Kidney epithelial cell (primary cell): ENCODE measurements at regions not wholly inside any gene's neighbourhood (a gene's known extent, or its start where the extent isn't known, plus 50 kb on each side); places are given as distances from the start of the nearest gene placed in this dataset.

Experiments
- DNase-seq: peaks from one replicate; pipeline ENCODE4 v3.0.0-alpha.2; 2010; ENCODE audit warnings: low read depth
- H3K27me3 ChIP-seq: 2 replicates; pipeline ENCODE4 v1.6.0; 2011; ENCODE audit warnings: low read length; ENCODE audit not compliant: control insufficient read depth, insufficient read depth
- H3K36me3 ChIP-seq: 2 replicates; pipeline ENCODE4 v1.5.1; 2011; ENCODE audit warnings: low read length; ENCODE audit not compliant: control insufficient read depth, insufficient read depth
- H3K4me3 ChIP-seq: 2 replicates; pipeline ENCODE4 v1.5.1; 2011; ENCODE audit warnings: low read depth, mild to moderate bottlenecking, control low read depth, low read length
- CTCF ChIP-seq: IDR thresholded peaks from 2 replicates; pipeline ENCODE4 v1.5.1; 2011; ENCODE audit warnings: mild to moderate bottlenecking, moderate library complexity, low read length, control low read depth, inconsistent platforms; ENCODE audit not compliant: insufficient read depth, poor library complexity, severe bottlenecking

DNA sequence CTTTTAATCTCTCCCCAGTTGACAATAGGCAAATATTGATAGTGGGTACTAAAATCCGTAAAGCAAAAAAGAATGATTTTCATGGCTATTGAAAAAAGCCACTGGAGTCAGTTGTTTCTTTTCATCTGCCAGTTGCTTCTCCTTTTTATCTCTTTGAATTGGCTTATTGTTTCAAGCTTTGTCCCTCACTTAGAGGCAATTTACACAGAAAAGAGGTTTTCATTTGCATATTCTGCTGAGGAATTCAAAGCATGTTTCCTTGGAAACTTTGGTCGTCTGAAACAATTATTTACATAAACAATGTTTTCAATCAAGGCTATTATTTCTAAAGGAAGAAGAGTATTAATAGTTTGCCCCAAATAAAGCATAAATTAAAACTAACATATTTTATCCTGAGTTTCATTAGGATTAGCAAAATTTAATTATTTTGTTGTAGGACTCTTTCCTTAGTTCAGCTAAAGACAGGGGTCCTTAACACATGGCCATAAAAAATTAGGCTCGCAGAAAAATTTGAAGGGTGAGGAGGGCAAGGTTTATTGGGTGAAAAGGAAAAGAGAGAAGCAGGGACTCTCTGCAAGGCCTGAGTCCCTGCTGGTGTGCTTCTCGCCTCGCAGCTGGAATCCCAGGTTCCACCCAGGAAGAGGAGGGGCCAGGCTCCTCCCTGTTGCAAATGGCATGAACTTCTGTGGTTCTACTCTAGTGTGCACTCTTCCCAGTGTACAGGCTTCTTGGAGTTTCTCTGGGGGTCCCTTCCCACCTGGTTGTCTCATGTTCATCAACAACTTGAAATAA lies 138.8 kb upstream of the LAMA2 start:
- DNase-seq = no peak
- H3K27me3 ChIP-seq = no peaks in the 10 kb centered on the region
- no peak overlapping the region for H3K4me3 ChIP-seq
- no peaks in the 10 kb centered on the region for H3K36me3 ChIP-seq
- TF ChIP-seq CTCF = no peak

- Histone ChIP-seq H3K36me3 (no peaks in the 10 kb centered on the region), H3K4me3 (no peak overlapping the region), H3K27me3 (no peaks in the 10 kb centered on the region)
- no peak for DNase-seq
- no peak for TF ChIP-seq CTCF
Measured at GRCh38 chr6:128742900-128743299, 140.0 kb upstream of the LAMA2 start.

- DNase-seq = no peak
- no peaks in the 10 kb centered on the region for H3K36me3 ChIP-seq
- H3K4me3 ChIP-seq = no peak overlapping the region
- no peak for TF ChIP-seq CTCF
- H3K27me3 ChIP-seq = no peaks in the 10 kb centered on the region
Measured at GRCh38 chr6:128740951-128741350, 142.0 kb upstream of the LAMA2 start.

GRCh38 chr6:128739112-128739511 lies 143.8 kb upstream of the LAMA2 start:
- H3K4me3 ChIP-seq = no peak overlapping the region
- TF ChIP-seq CTCF = no peak
- DNase-seq = no peak
- H3K36me3 ChIP-seq = no peaks in the 10 kb centered on the region
- H3K27me3 ChIP-seq = no peaks in the 10 kb centered on the region

- no peaks in the 10 kb centered on the region for H3K27me3 ChIP-seq
- no peak for DNase-seq
- no peaks in the 10 kb centered on the region for H3K36me3 ChIP-seq
- no peak for TF ChIP-seq CTCF
- H3K4me3 ChIP-seq = no peak overlapping the region
Measured at GRCh38 chr6:128738112-128738511, 144.8 kb upstream of the LAMA2 start.

DNA sequence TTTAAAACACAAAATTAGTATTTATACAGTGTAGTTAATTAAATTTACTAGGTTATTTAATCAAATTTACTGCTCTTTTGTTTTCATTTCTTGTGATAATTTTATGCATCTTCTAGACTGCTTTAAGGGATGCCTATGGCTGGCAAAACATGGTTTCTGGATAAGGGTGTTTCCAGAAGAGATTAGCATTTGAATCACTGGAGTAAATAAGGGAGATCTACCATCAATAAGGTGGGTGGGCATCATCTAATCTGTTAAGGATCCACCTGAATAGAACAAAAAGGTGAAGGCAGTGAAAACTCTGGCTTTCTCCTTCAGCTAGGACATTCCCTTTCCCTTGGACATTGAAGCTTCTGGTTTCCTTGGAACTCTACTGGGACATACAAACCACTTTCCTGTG lies 146.2 kb upstream of the LAMA2 start:
- TF ChIP-seq CTCF = no peak
- Histone ChIP-seq H3K36me3 (no peaks in the 10 kb centered on the region), H3K27me3 (no peaks in the 10 kb centered on the region), H3K4me3 (no peak overlapping the region)
- no peak for DNase-seq
